ENCODE measurements at regions not wholly inside any gene's neighbourhood (a gene's known extent, or its start where the extent isn't known, plus 50 kb on each side); places are given as distances from the start of the nearest gene placed in this dataset.
"Not testable (repeated sequence)": the region's sequence is repeated elsewhere in the genome, so short reads cannot be mapped to it uniquely, and the experiment has no call there.

GRCh38 chr2:65595630-65596029 is 163.2 kb upstream of the SPRED2 start:
- H3K4me3 ChIP-seq (ENCODE audit: low read length): no peak overlapping the region
- no peak for TF ChIP-seq ZNF274 (IDR thresholded peaks at IDR 0.05; ENCODE audit: low read depth, low read length)

DNA sequence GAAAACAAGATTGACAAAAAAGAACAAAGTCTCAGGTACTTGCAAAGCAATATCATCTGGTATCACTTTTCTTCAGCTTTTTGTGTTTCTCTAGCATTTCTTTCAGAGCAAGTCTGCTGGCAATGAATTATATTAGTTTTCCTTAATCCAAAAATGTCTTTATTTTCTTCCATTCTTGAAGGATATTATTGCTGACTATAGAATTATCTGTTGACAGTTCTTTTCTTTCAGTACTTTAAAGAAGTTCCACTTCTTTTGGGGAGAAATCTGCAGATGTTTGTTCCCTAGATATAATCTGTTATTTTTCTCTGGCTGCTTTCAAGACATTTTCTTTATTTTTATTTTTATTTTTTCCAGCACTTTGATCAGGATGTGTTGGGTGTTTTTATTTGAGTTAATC is 161.8 kb upstream of the SPRED2 start:
- no peak overlapping the region for H3K4me3 ChIP-seq (ENCODE audit: low read length)
- TF ChIP-seq ZNF274 (IDR thresholded peaks at IDR 0.05; ENCODE audit: low read depth, low read length): no peak

DNA sequence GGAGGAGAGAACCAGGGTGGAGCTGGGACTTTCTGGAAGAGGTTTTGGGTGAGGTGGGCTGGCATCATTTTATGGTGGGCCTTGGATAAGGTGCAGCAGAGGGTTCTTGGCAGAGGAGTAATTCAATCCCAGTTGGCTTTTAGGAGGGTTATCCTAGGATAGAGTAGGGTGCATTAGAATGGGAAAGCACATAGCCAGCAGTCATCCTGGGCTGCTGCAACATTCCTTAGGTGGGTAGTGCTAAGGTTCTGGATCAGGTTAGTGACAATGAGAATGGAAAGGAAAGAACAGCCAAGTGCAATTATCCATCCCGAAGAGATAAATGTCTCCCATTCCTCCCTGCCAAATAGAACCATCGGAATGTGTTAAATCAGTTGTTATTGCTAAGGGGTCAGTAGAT is 157.3 kb upstream of the SPRED2 start:
- no peak for TF ChIP-seq ZNF274 (IDR thresholded peaks at IDR 0.05; ENCODE audit: low read depth, low read length)
- no peak overlapping the region for H3K4me3 ChIP-seq (ENCODE audit: low read length)

GRCh38 chr2:65587779-65588178 is 155.4 kb upstream of the SPRED2 start:
- H3K4me3 ChIP-seq (ENCODE audit: low read length): no peak overlapping the region
- no peak for TF ChIP-seq ZNF274 (IDR thresholded peaks at IDR 0.05; ENCODE audit: low read depth, low read length)

DNA sequence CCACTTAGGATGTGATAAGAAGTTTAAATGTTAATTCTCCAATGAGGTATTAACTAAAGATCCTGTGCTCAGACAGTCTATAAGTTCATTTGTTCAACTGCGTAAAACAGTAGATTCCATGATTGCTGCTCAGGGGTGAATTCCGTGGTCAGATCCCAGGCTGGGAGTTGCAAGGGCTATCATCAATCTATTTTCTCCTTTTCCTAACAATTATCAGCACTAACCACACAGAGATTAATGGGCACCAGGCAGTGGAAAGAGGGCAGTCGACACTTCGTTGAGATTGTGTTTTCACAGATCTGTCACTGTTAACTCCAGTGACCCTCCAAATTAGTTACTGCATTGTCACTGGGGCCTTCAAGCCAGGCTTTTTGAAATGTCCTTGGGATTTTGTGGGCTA is 154.1 kb upstream of the SPRED2 start:
- no peak overlapping the region for H3K4me3 ChIP-seq (ENCODE audit: low read length)
- no peak for TF ChIP-seq ZNF274 (IDR thresholded peaks at IDR 0.05; ENCODE audit: low read depth, low read length)

DNA sequence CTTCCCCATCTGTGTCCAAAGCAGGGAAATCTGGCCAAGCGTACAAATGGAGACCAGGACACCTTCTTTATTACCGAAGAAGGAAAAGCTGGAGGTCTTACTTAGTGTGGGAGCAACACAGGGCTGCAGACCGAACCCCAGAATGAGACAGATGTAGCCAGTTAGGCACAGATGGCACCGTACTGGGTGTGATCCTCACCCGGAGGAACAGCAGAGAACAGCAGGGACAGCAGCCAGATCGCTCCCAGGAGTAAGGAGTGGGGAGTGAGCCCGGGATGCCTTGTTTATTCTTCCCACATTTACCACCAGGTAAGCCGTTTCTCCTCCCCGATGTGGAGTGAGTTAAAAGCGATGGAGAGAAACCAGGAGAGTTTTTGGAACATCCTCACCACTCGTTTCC is 150.7 kb upstream of the SPRED2 start:
- no peak for TF ChIP-seq ZNF274 (IDR thresholded peaks at IDR 0.05; ENCODE audit: low read depth, low read length)
- no peak overlapping the region for H3K4me3 ChIP-seq (ENCODE audit: low read length)

GRCh38 chr2:65582364-65582763 is 150.0 kb upstream of the SPRED2 start:
- no peak for TF ChIP-seq ZNF274 (IDR thresholded peaks at IDR 0.05; ENCODE audit: low read depth, low read length)
- H3K4me3 ChIP-seq (ENCODE audit: low read length): no peak overlapping the region

DNA sequence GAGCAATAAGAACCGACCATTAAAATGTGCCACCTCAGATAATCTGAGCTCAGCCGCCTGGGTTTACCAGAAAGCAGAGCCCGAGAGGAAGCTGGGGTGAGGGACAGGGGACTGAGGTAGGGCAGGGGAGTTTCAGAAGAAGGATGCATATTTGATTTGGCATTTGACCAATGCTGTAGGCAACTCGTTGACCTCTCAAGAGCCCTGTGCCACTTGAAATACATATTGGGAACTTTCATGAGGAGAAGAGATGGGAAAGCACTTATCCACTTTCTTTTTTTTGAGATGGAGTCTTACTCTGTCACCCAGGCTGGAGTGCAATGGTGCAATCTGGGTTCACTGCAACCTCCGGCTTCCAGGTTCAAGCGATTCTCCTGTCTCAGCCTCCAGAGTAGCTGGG is 148.4 kb upstream of the SPRED2 start:
- no peak for TF ChIP-seq ZNF274 (IDR thresholded peaks at IDR 0.05; ENCODE audit: low read depth, low read length)
- no peak overlapping the region for H3K4me3 ChIP-seq (ENCODE audit: low read length)

- TF ChIP-seq ZNF274 (IDR thresholded peaks at IDR 0.05; ENCODE audit: low read depth, low read length): no peak
- no peak overlapping the region for H3K4me3 ChIP-seq (ENCODE audit: low read length)
Observed at GRCh38 chr2:65579506-65580235, 147.3 kb upstream of the SPRED2 start.

- no peak for TF ChIP-seq ZNF274 (IDR thresholded peaks at IDR 0.05; ENCODE audit: low read depth, low read length)
- H3K4me3 ChIP-seq (ENCODE audit: low read length): no peak overlapping the region
Observed at GRCh38 chr2:65577654-65578053, 145.3 kb upstream of the SPRED2 start.

- no peak for TF ChIP-seq ZNF274 (IDR thresholded peaks at IDR 0.05; ENCODE audit: low read depth, low read length)
Observed at GRCh38 chr2:65576861-65577601, 144.6 kb upstream of the SPRED2 start.

GRCh38 chr2:65576278-65576677 is 143.9 kb upstream of the SPRED2 start:
- TF ChIP-seq ZNF274 (IDR thresholded peaks at IDR 0.05; ENCODE audit: low read depth, low read length): no peak
- no peak overlapping the region for H3K4me3 ChIP-seq (ENCODE audit: low read length)

More at GRCh38 chr2:65576861-65577601, 144.6 kb upstream of the SPRED2 start:
- no peak overlapping the region for H3K4me3 ChIP-seq (ENCODE audit: low read length)

- H3K4me3 ChIP-seq (ENCODE audit: low read length): no peak overlapping the region
- TF ChIP-seq ZNF274 (IDR thresholded peaks at IDR 0.05; ENCODE audit: low read depth, low read length): no peak
Observed at GRCh38 chr2:65574993-65575392, 142.6 kb upstream of the SPRED2 start.

- H3K4me3 ChIP-seq (ENCODE audit: low read length): not testable (repeated sequence)
Observed at GRCh38 chr2:65568656-65569440, 136.4 kb upstream of the SPRED2 start.

DNA sequence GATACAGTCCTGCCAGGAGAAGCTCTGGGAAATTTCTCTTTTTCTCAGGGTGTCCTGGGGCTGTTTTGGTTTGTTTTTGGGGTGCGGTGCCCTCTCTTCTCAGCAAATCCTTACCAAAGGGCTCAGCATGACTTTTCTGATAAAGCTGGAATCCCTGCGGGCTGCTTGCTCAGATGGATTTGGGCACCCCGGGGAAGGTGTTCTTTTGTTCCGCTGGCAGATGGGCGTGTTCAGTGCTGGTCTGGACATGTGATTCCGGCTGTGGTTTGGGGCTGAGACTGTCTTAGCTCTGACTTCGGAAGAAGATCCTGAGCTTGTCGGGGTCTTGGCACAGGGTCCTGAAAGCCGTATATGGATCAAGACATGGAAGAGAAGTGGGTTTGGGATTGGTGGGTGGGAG is 134.2 kb upstream of the SPRED2 start:
- H3K4me3 ChIP-seq (ENCODE audit: low read length): no peak overlapping the region
- TF ChIP-seq ZNF274 (IDR thresholded peaks at IDR 0.05; ENCODE audit: low read depth, low read length): no peak
